Stimulated activated effector memory CD8-positive, alpha-beta T cell treated with anti-CD3 and anti-CD28 coated beads, Interleukin-12 subunit alpha, Interleukin-12 subunit beta, amount 100 ng/mL, for 72 hours (primary cell): ENCODE measurements at regions not wholly inside any gene's neighbourhood (a gene's known extent, or its start where the extent isn't known, plus 50 kb on each side); places are given as distances from the start of the nearest gene placed in this dataset.
A peak's percentile ranks its signal among the peaks of the same experiment; 100 is the strongest.
"Not testable (repeated sequence)": the region's sequence is repeated elsewhere in the genome, so short reads cannot be mapped to it uniquely, and the experiment has no call there.

ENCODE experiments used
- ATAC-seq: fragments of 150-1000 bp; cut with Tn5 transposase; 2 replicates; pipeline ENCODE4 v1.10.0; 2021
- DNase-seq, 2 donors: peaks; one replicate each; pipeline ENCODE4 v3.0.0; 2021 to 2022; ENCODE audit warnings: low spot score in 2 of 2
- H3K27ac Mint-ChIP-seq: one replicate; pipeline ENCODE4 v1.8.0; 2022; ENCODE audit warnings: mild to moderate bottlenecking, mixed read lengths
- H3K36me3 Mint-ChIP-seq: one replicate; pipeline ENCODE4 v1.8.0; 2022; ENCODE audit warnings: mild to moderate bottlenecking, mixed read lengths
- H3K4me1 Mint-ChIP-seq: one replicate; pipeline ENCODE4 v1.8.0; 2022; ENCODE audit warnings: mixed read lengths
- H3K4me3 Mint-ChIP-seq: one replicate; pipeline ENCODE4 v1.8.0; 2022; ENCODE audit warnings: mild to moderate bottlenecking, mixed read lengths
- H3K9me3 Mint-ChIP-seq: one replicate; pipeline ENCODE4 v1.8.0; 2022; ENCODE audit warnings: mixed read lengths

DNA sequence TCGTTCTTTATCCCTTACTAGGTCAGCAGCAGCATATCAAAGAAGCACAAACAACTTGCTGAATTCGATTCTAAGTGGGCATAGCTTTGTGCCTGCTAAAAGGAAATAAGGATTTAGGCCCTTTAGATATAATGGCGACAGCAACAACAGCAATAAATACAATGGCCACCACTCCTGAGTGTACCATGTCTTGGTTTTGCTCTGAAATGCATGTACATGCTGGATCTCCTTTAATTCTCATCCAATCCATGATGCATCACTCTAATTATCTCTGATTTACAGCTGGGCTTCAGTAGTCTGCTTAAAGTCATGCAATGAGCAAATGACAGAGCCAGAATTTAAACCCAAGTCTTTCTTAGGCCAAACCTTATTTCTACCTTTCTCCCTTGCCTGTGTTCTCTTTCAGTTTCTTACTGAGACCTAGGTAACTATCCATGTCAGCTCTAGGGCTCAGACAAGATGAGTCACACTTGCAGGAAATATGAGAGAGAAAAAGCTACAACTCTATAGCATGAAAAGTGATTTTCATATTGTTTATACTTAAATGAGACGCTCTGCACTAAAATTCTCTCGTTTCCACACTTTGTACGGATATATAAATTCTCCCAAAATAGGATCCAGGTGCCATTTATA is 111.8 kb downstream of the HMHB1 start:
- no peaks in the 10 kb centered on the region for H3K9me3 Mint-ChIP-seq
- ATAC-seq (peak; percentile 57), DNase-seq (no peak)
- H3K27ac Mint-ChIP-seq = no peak overlapping the region
- no peaks in the 10 kb centered on the region for H3K36me3 Mint-ChIP-seq
- H3K4me1 Mint-ChIP-seq = no peaks in the 10 kb centered on the region
- H3K4me3 Mint-ChIP-seq = no peak overlapping the region

DNA sequence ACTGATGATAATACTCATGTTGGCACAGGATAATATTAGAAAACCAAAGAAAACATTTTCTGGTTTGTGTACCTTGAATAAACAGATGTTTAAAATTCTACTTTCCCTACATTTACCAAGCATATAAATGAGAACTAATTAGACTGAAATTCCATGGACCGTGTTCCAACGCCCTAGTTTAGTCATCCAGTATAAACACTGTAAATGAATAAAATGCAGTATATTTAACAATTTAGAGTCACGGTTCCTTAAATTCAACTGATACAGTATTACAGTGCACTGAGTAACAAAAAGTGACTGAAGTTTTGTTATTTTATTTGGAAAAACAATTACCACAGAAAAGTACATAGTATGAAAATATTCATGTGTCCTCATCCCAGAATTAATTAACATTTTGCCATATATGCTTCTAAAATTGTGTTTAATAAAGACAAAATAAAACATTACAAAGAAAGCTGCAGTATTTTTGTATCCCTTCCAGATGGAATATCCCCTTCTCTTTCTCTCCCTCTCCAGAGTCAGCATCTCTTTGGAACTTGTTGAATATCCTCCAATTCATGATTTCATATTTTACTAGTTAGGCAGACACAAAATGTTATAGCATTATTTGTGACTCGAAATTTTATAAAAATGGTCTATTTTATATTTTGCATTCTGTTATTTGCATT is 112.5 kb downstream of the HMHB1 start:
- no peak for ATAC-seq
- Mint-ChIP-seq H3K27ac (no peak overlapping the region), H3K9me3 (no peaks in the 10 kb centered on the region), H3K36me3 (no peaks in the 10 kb centered on the region), H3K4me1 (no peaks in the 10 kb centered on the region), H3K4me3 (no peak overlapping the region)
- no peak for DNase-seq

DNA sequence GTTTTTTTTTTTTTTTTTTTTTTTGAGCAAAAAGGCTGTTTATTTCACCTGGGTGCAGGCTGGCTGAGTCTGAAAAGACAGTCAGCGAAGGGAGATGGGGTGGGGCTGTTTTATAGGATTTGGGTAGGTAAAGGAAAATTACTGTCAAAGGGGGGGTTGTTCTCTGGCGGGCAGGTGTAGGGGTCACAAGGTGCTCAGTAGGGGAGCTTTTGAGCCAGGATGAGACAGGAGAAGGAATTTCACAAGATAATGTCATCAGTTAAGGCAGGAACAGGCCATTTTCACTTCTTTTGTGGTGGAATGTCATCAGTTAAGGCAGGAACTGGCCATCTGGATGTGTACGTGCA is 113.0 kb downstream of the HMHB1 start:
- H3K4me1 Mint-ChIP-seq, H3K36me3 Mint-ChIP-seq, ATAC-seq, H3K4me3 Mint-ChIP-seq, H3K9me3 Mint-ChIP-seq, DNase-seq, H3K27ac Mint-ChIP-seq: not testable (repeated sequence)

DNA sequence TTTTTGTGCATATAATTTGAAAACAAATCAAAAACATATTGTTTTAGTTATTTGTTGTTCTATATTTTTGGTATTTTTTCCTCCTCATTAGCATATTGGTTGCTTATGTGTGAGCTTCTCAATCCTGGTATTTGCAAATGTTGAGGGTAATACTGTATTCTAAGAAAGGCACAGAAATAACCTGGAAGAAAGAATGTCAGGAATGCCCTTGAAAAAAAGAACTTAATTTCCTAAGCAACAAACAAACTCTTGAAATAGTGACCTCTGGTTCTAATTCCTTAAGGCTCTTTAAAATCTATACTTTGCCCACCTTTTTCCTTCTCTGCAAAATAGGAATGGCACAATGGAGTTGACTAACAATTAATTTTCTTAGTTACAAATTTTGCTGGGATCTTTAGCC is 117.5 kb downstream of the HMHB1 start:
- Mint-ChIP-seq H3K27ac (no peak overlapping the region), H3K4me3 (no peak overlapping the region), H3K4me1 (no peaks in the 10 kb centered on the region), H3K9me3 (peaks cover 5% of the 10 kb centered on the region), H3K36me3 (no peaks in the 10 kb centered on the region)
- DNase-seq (no peak), ATAC-seq (no peak)

DNA sequence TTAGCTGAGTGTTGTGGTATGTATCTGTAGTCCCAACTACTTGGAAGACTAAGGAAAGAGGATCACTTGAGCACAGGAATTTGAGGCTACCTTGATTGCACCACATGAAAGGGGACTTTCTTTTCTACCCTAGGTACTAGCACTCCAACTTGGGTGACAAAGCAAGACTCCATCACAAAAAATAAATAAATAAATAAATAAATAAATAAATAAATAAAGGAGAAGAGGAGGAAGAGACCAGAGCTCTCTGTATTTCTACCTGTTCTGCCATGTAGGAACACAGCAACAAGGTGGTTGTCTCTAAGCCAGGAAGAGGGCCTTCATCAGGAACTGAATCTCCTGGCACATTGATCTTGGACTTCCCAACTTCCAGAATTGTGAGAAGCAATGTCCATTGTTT is 118.6 kb downstream of the HMHB1 start:
- Mint-ChIP-seq H3K4me3 (no peak overlapping the region), H3K36me3 (no peaks in the 10 kb centered on the region), H3K27ac (no peak overlapping the region), H3K4me1 (no peaks in the 10 kb centered on the region), H3K9me3 (peaks cover 13% of the 10 kb centered on the region)
- ATAC-seq (no peak), DNase-seq (no peak)

DNA sequence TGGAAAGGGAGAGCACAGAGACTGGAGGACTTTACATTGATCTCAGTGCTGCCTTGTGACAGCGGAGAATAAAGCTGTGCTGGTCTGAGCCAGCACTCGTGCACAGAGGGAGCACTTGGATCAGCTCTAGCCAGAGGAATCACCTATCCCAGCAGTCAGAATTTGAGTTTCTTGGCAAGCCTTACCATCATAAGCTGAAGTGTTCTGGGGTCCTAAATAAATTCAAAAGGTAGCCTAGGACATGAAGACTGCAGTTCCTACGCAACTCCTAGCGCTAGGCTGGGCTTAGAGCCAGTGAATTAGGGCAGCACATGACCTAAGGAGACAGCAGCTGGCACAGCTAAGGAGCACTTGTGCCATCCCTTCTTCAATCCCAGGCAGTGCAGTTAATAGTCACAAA is 119.5 kb downstream of the HMHB1 start:
- no peak for ATAC-seq
- Mint-ChIP-seq H3K4me3 (no peak overlapping the region), H3K27ac (no peak overlapping the region)

DNA sequence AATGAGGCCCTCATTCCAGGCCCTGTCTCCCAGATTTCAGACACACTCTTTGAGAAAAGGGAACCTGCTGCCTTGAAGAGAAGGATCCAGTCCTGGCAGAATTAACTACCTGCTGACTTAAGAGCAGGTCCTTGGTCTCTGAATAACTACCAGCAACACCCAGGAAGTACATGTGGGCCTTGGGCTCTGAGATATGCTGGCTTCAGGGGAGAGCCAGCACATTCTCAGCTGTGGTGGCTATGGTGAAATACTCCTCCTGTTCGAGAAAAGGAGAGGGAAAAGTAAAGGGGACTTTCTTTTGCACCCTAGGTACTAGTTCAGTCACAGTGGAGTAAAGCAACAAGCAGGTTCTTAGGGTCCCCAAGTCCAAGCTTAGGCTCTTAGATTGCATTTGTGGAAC is 120.0 kb downstream of the HMHB1 start:
- Mint-ChIP-seq H3K4me3 (no peak overlapping the region), H3K36me3 (no peaks in the 10 kb centered on the region), H3K9me3 (peaks cover 18% of the 10 kb centered on the region), H3K4me1 (no peaks in the 10 kb centered on the region), H3K27ac (no peak overlapping the region)
- DNase-seq (no peak), ATAC-seq (no peak)

More for the DNA sequence above, 119.5 kb downstream of the HMHB1 start:
- H3K36me3 Mint-ChIP-seq = no peaks in the 10 kb centered on the region
- no peak for DNase-seq
- H3K9me3 Mint-ChIP-seq = peaks cover 18% of the 10 kb centered on the region
- H3K4me1 Mint-ChIP-seq = no peaks in the 10 kb centered on the region

DNA sequence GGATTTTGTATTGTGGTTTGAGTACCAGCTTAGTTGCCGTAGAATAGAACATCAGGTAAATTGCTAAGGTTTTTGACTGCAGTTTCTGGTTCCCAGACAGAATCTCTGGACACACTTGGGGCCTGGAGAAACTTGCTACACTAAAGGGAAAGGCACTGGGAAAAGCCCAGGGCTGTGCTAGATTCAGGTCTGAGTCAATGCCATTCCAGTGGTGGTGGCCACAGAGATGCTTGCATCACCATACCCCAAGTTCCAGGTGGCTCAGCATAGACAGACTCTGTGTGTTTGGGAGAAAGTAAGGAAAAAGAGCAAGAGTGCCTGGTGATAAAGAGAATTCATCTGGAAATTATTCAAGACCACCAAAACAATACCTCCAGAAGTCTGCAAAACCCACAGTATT is 120.6 kb downstream of the HMHB1 start:
- Mint-ChIP-seq H3K4me3 (no peak overlapping the region), H3K36me3 (no peaks in the 10 kb centered on the region), H3K9me3 (peaks cover 18% of the 10 kb centered on the region), H3K4me1 (no peaks in the 10 kb centered on the region), H3K27ac (no peak overlapping the region)
- DNase-seq (no peak), ATAC-seq (no peak)

DNA sequence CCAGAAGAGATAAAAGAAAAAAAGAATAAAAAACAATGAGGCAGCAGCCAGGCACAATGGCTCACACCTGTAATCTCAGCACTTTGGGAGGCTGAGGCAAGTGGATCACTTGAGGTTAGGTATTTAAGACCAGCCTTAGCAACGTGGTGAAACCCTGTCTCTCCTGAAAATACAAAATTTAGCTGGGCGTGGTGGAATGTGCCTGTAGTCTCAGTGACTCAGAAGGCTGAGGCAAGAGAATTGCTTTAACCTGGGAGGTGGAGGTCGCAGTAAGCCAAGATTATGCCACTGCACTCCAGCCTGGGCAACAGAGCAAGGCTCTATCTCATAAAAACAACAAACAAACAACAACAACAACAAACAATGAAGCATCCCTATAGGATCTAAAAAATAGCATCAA is 121.5 kb downstream of the HMHB1 start:
- ATAC-seq (no peak), DNase-seq (no peak)
- H3K36me3 Mint-ChIP-seq = no peaks in the 10 kb centered on the region
- H3K9me3 Mint-ChIP-seq = peaks cover 18% of the 10 kb centered on the region
- H3K27ac Mint-ChIP-seq = no peak overlapping the region
- H3K4me3 Mint-ChIP-seq = no peak overlapping the region
- no peaks in the 10 kb centered on the region for H3K4me1 Mint-ChIP-seq

DNA sequence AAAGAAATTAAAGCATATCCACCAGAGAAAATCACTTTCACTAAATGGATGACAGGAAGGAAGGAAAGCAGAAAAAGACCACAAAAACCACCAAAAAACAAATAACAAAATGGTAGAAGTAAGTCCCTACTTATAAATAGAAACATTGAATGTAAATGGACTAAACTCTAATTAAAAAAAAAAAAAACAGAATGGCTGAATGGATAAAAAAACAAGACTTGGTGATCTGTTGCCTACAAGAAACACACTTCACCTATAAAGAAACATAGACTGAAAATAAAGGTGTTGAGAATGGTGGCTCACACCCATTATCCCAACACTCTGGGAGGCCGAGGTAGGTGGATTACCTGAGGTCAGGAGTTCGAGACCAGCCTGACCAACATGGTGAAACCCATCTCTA is 122.9 kb downstream of the HMHB1 start:
- ATAC-seq (no peak), DNase-seq (no peak)
- Mint-ChIP-seq H3K9me3 (peaks cover 18% of the 10 kb centered on the region), H3K27ac (no peak overlapping the region), H3K4me3 (no peak overlapping the region), H3K4me1 (no peaks in the 10 kb centered on the region), H3K36me3 (no peaks in the 10 kb centered on the region)

DNA sequence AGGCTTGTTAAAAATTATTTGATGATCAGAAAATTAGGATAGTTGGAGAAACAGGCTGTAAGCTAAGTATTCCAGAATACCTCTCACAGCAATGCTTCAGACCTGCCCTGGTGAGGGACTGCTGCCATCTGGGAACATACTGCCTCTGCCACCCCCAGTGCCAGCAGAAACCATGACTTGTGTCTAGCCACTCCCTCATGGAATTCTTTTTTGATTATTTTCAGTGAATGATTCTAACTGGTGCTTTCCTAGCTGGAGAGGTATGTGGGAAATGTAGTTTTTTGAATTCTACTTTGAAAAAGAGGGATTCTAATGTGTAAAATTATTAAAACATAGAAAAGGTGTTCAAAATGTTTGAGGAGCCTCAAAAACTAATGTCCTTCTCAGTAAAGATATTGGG is 126.3 kb downstream of the HMHB1 start:
- H3K4me3 Mint-ChIP-seq = no peak overlapping the region
- DNase-seq (no peak), ATAC-seq (no peak)
- H3K4me1 Mint-ChIP-seq = no peaks in the 10 kb centered on the region
- no peaks in the 10 kb centered on the region for H3K36me3 Mint-ChIP-seq
- peaks cover 21% of the 10 kb centered on the region for H3K9me3 Mint-ChIP-seq
- no peak overlapping the region for H3K27ac Mint-ChIP-seq

DNA sequence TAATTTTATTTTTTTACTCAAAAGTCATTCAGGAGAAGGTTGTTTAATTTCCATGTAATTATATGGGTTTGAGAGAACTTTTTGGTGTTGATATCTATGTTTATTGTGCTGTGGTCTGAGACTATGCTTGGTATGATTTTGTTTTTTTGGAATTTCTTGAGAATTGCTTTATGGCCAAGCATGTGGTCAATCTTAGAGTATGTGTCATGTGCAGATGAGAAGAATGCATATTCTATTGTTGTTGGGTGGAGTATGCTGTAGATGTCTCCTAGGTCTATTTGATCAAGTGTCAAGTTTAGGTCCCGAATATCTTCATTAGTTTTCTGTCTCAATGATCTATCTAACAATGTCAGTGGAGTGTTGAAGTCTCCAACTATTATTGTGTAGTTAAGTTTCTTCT is 134.9 kb downstream of the HMHB1 start:
- DNase-seq (no peak), ATAC-seq (no peak)
- peaks cover 3% of the 10 kb centered on the region for H3K9me3 Mint-ChIP-seq
- H3K4me1 Mint-ChIP-seq = no peaks in the 10 kb centered on the region
- no peak overlapping the region for H3K4me3 Mint-ChIP-seq
- no peaks in the 10 kb centered on the region for H3K36me3 Mint-ChIP-seq
- no peak overlapping the region for H3K27ac Mint-ChIP-seq

DNA sequence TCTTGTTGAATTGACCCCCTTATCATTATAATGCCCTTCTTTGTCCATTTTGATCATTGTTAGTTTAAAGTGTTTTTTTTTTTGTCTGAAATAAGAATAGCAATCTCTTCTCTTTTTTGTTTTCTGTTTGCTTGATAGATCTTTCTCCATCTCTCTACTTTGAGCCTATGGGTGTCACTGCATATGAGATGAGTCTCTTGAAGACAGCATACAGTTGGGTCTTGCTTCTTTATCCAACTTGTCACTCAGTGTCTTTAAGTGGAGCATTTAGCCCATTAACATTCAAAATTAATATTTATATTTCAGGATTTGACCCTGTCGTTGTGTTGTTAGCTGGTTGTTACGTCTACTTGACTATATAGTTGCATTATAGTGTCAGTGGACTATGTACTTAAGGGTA is 135.4 kb downstream of the HMHB1 start:
- H3K27ac Mint-ChIP-seq = no peak overlapping the region
- peaks cover 3% of the 10 kb centered on the region for H3K9me3 Mint-ChIP-seq
- DNase-seq (no peak), ATAC-seq (no peak)
- no peaks in the 10 kb centered on the region for H3K4me1 Mint-ChIP-seq
- H3K36me3 Mint-ChIP-seq = no peaks in the 10 kb centered on the region
- no peak overlapping the region for H3K4me3 Mint-ChIP-seq

DNA sequence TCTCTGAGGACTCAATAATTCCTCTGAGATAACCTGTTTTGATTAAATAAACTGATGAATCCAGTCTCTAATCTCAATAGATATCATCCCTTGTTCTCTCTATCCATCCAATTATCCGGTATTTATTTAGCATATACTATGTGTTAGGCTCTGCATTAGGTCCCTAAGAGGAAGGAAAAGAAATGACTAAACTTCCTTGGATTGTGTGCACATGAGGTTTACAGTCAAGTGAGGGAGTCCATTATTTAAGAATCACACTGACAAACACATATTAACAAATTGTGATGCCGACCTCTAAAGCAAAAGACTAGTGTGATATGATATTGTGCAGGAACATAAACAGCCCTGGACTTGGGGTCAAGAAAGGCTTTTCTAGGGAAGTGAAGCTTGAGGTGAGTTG is 140.8 kb downstream of the HMHB1 start:
- DNase-seq = no peak
- no peak for ATAC-seq
- Mint-ChIP-seq H3K36me3 (no peaks in the 10 kb centered on the region), H3K27ac (no peak overlapping the region), H3K9me3 (peaks cover 3% of the 10 kb centered on the region), H3K4me1 (no peaks in the 10 kb centered on the region), H3K4me3 (no peak overlapping the region)

DNA sequence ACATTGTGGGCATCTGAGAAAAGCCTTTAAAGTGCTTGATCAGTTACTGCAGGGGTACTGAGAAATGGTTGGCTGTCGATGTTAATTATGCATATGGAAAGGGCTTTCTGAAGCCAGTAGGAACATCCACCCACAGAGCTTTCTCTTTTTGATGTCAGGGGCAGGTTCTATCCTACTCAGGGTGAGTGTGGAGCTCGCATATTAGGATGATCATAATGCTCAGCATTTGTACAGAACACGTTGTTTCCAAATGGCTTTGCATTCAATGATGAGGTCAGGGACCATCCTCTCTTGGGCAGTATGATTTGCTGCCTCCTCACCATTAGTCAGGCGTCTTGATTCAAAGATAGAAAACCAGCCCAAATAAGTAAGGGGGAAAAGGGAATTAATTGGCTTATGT is 141.9 kb downstream of the HMHB1 start:
- H3K9me3 Mint-ChIP-seq = peaks cover 3% of the 10 kb centered on the region
- no peaks in the 10 kb centered on the region for H3K4me1 Mint-ChIP-seq
- ATAC-seq (no peak), DNase-seq (no peak)
- no peak overlapping the region for H3K4me3 Mint-ChIP-seq
- no peaks in the 10 kb centered on the region for H3K36me3 Mint-ChIP-seq
- no peak overlapping the region for H3K27ac Mint-ChIP-seq

DNA sequence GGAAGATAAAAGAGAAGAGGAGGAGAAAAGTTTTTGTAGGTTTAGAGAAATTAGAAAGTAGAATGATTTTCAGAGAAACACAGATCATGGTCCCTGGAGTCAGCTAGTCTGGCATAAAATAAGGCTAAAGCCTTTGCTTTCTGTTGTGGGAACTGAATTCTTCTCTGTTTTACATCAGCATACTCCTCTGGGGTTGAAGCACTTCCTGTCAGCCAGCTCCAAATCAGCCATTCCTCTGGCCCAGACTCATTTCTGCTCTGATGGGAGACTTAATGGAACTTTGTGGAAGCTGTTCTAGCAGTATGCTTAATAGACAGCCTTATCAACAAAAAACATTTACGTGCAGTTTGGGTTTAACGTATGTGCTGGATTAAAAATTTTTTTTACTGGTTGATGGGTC is 143.2 kb downstream of the HMHB1 start:
- no peak overlapping the region for H3K27ac Mint-ChIP-seq
- no peaks in the 10 kb centered on the region for H3K4me1 Mint-ChIP-seq
- no peaks in the 10 kb centered on the region for H3K9me3 Mint-ChIP-seq
- DNase-seq (no peak), ATAC-seq (no peak)
- H3K36me3 Mint-ChIP-seq = no peaks in the 10 kb centered on the region
- no peak overlapping the region for H3K4me3 Mint-ChIP-seq

DNA sequence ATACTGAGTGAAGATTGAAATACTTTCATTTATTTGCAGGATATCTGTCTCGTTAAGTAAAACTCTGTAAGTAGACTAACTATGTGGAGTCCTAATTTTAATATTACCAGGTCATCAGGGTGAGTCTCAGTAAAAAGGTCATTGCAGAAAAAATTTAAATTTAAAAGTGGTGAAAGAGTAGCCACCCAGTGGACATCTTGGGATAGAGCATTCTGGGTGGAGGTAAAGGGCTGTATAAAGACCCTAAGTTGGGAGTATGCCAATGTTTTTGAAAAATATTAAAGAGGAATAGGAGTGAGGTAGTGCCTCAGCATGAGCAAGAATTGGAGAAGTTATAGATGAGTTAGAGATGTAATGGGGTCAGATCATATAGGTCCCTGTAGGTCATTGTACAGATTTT is 145.5 kb downstream of the HMHB1 start:
- ATAC-seq = no peak
- H3K9me3 Mint-ChIP-seq = no peaks in the 10 kb centered on the region
- no peaks in the 10 kb centered on the region for H3K36me3 Mint-ChIP-seq

More for the DNA sequence above, 145.5 kb downstream of the HMHB1 start:
- no peak for DNase-seq
- Mint-ChIP-seq H3K4me3 (no peak overlapping the region), H3K27ac (no peak overlapping the region), H3K4me1 (no peaks in the 10 kb centered on the region)
